GM12878 (cell line): ENCODE measurements at regions not wholly inside any gene's neighbourhood (a gene's known extent, or its start where the extent isn't known, plus 50 kb on each side); places are given as distances from the start of the nearest gene placed in this dataset.

Experiments used
- ATAC-seq: fragments of 200-7000 bp; cut with Tn5 transposase; 3 replicates; pipeline ENCODE4 v1.9.1; 2020; ENCODE audit warnings: mild to moderate bottlenecking, moderate library complexity
- BruUV-seq: library from RNA; stranded (reverse); fragments of 400-500 nt; replicated peaks from 2 replicates; lab custom pipeline; 2021; lab: Mats Ljungman, UMichigan
- CTCF ChIA-PET: fragments of 300-600 bp; sonication (Branson Sonifier 250); formaldehyde crosslinking; extraction: SDS; loops from one replicate; lab custom pipeline; 2021; ENCODE audit warnings: inconsistent platforms; lab: Yijun Ruan, JAX
- POLR2A ChIA-PET: fragments of 350-600 bp; formaldehyde crosslinking; extraction: SDS; loops from one replicate; lab custom pipeline; 2021; ENCODE audit warnings: inconsistent platforms; lab: Charles Lee
- RAD21 ChIA-PET: fragments of 300-600 bp; sonication (Branson Sonifier 250); formaldehyde crosslinking; loops from one replicate; lab custom pipeline; 2023; ENCODE audit warnings: antibody characterized with exemption; ENCODE audit not compliant: unreplicated experiment; lab: Charles Lee
- SMC1A ChIA-PET: fragments of 300-600 bp; sonication (Branson Sonifier 250); formaldehyde crosslinking; loops from one replicate; lab custom pipeline; 2023; ENCODE audit not compliant: unreplicated experiment, uncharacterized antibody; lab: Charles Lee
- DNase-seq: peaks from one replicate; pipeline ENCODE4 v3.0.0-alpha.2; 2011; ENCODE audit warnings: low read depth, low spot score
- FAIRE-seq: peaks from 3 replicates; lab custom pipeline; 2011; peaks lifted over from hg19 to GRCh38; lab: Jason Lieb, UNC
- H2AFZ ChIP-seq: 2 replicates; pipeline ENCODE4 v1.6.0; 2011; ENCODE audit warnings: low read depth, low read length, control low read depth; ENCODE audit not compliant: control insufficient read depth
- H3K27ac ChIP-seq: 2 replicates; pipeline ENCODE4 v1.5.1; 2011; ENCODE audit warnings: control low read depth; ENCODE audit not compliant: control insufficient read depth, insufficient read depth
- H3K27me3 ChIP-seq, 2 experiments: replicated peaks in 1 of 2; 2 replicates each; pipeline versions ENCODE4 v1.6.0 to v1.6.1; 2011; ENCODE audit warnings: low read length in 1 of 2; ENCODE audit not compliant: control insufficient read depth in 2 of 2, insufficient read depth in 2 of 2
- H3K36me3 ChIP-seq, 2 experiments: 2 replicates each; pipeline ENCODE4 v1.5.1; 2011; ENCODE audit warnings: low read length in 1 of 2; ENCODE audit not compliant: control insufficient read depth in 2 of 2, insufficient read depth in 2 of 2
- H3K4me1 ChIP-seq: 2 replicates; pipeline ENCODE4 v1.6.1; 2011; ENCODE audit warnings: mild to moderate bottlenecking, low read length, moderate library complexity, mixed read lengths; ENCODE audit not compliant: control insufficient read depth, insufficient read depth
- H3K4me2 ChIP-seq: 2 replicates; pipeline ENCODE4 v1.6.0; 2011; ENCODE audit warnings: control low read depth; ENCODE audit not compliant: control insufficient read depth, insufficient read depth
- H3K4me3 ChIP-seq: fragments of 200-600 bp; sonication (generic); 2 replicates; pipeline ENCODE4 v1.5.1; 2016
- H3K79me2 ChIP-seq: 2 replicates; pipeline ENCODE4 v1.6.0; 2011; ENCODE audit warnings: low read length; ENCODE audit not compliant: control insufficient read depth, insufficient read depth
- H3K9ac ChIP-seq: 2 replicates; pipeline ENCODE4 v1.8.0; 2011; ENCODE audit warnings: low read length, control low read depth, mixed read lengths; ENCODE audit not compliant: control insufficient read depth, insufficient read depth
- H3K9me3 ChIP-seq: replicated peaks from 3 replicates; pipeline ENCODE4 v1.5.1; 2011; ENCODE audit warnings: mild to moderate bottlenecking, low read length; ENCODE audit not compliant: control insufficient read depth, insufficient read depth
- H4K20me1 ChIP-seq: 2 replicates; pipeline ENCODE4 v1.6.0; 2011; ENCODE audit not compliant: control insufficient read depth, insufficient read depth
- SMAD5 ChIP-seq: IDR thresholded peaks from 2 replicates; pipeline ENCODE4 v1.6.1; 2016; ENCODE audit warnings: antibody characterized with exemption, low read depth
- SPI1 ChIP-seq: IDR thresholded peaks from 2 replicates; pipeline ENCODE4 v1.6.1; 2011; ENCODE audit warnings: low read depth, mild to moderate bottlenecking, low read length, moderate library complexity, borderline replicate concordance; ENCODE audit not compliant: insufficient read depth
- ZNF622 ChIP-seq: fragments of 450-650 bp; IDR thresholded peaks from 2 replicates; pipeline ENCODE4 v1.6.1; 2017; ENCODE audit warnings: mild to moderate bottlenecking, inconsistent platforms
- WGBS: methylation state at CpG from one replicate; pipeline ENCODE4 v1.1.6; 2016; ENCODE audit warnings: low lambda C conversion rate; ENCODE audit not compliant: insufficient replicate concordance, insufficient coverage; ENCODE audit errors: missing lambda C conversion rate; 5-methylcytosine and 5-hydroxymethylcytosine counted together
- in situ Hi-C: fragments of 300-500 bp; cut with MboI; formaldehyde crosslinking; loops from 9 replicates; pipeline ENCODE4 v1.14.3; 2018; ENCODE audit warnings: mixed read lengths
- intact Hi-C: fragments of 100-400 bp; cut with micrococcal nuclease; formaldehyde crosslinking; loops from one replicate; pipeline ENCODE4 v1.14.2; 2022; ENCODE audit not compliant: unreplicated experiment
- TF ChIP-seq, protein P1 (sequence below): fragments of 450-650 bp; IDR thresholded peaks from 2 replicates; pipeline ENCODE4 v1.6.1; 2017; ENCODE audit warnings: mild to moderate bottlenecking, moderate library complexity

DNA sequence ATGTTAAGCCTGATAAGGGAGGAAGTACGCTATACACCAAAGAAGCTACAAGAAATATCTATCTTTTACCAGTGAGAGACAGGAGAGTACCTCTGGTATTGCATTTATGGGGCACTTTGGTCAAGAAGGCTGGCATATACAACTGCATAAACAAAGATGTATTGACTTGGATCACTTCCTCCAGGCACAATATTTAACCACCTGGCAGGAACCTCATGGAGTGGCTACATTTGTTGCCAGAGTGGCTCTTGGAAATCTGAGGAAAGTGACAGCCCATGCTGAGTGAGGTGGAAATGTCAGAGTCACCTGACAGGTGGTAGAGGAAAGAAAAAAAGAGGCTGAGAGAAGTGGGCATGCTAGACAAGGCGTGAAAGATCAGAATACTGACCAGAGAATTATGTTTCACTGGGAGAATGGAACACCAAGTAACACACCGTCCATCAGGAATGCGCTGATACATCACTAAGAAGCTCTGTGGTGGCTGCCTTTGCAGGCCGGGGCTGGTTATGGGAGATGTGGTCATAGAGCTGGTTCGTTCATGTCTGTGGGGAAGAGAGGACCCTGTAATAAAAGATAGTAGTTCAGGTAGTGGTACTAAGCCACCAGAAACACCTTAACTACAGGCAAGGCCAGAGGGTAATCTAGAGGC, 61.4 kb upstream of the UFL1 start:
- no peak overlapping the region for H3K4me2 ChIP-seq
- no peaks in the 10 kb centered on the region for H3K27me3 ChIP-seq
- POLR2A ChIA-PET, result no interaction called here
- CTCF ChIA-PET, result interaction anchor here (1.4 kb wide), 1 partner anchor 17 kb away, joined by 3 read pairs; no protein-coding TSS in a partner anchor
- H3K36me3 ChIP-seq, result no peaks in the 10 kb centered on the region
- H3K4me1 ChIP-seq, result no peaks in the 10 kb centered on the region
- intact Hi-C loops (no loop called here), in situ Hi-C loops (no loop called here)
- BruUV-seq, result no TSS peak
- RAD21 ChIA-PET, result no interaction called here
- DNase-seq (no peak), FAIRE-seq (no peak), ATAC-seq (no peak)
- no peak for TF ChIP-seq SMAD5
- no peak for TF ChIP-seq ZNF622
- TF ChIP-seq, protein P1, sequence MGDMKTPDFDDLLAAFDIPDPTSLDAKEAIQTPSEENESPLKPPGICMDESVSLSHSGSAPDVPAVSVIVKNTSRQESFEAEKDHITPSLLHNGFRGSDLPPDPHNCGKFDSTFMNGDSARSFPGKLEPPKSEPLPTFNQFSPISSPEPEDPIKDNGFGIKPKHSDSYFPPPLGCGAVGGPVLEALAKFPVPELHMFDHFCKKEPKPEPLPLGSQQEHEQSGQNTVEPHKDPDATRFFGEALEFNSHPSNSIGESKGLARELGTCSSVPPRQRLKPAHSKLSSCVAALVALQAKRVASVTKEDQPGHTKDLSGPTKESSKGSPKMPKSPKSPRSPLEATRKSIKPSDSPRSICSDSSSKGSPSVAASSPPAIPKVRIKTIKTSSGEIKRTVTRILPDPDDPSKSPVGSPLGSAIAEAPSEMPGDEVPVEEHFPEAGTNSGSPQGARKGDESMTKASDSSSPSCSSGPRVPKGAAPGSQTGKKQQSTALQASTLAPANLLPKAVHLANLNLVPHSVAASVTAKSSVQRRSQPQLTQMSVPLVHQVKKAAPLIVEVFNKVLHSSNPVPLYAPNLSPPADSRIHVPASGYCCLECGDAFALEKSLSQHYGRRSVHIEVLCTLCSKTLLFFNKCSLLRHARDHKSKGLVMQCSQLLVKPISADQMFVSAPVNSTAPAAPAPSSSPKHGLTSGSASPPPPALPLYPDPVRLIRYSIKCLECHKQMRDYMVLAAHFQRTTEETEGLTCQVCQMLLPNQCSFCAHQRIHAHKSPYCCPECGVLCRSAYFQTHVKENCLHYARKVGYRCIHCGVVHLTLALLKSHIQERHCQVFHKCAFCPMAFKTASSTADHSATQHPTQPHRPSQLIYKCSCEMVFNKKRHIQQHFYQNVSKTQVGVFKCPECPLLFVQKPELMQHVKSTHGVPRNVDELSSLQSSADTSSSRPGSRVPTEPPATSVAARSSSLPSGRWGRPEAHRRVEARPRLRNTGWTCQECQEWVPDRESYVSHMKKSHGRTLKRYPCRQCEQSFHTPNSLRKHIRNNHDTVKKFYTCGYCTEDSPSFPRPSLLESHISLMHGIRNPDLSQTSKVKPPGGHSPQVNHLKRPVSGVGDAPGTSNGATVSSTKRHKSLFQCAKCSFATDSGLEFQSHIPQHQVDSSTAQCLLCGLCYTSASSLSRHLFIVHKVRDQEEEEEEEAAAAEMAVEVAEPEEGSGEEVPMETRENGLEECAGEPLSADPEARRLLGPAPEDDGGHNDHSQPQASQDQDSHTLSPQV, result no peak
- TF ChIP-seq SPI1, result no peak
- no peak overlapping the region for H3K27ac ChIP-seq
- SMC1A ChIA-PET, result interaction anchor here (0.6 kb wide), 1 partner anchor 313 kb away, joined by 3 read pairs; no protein-coding TSS in a partner anchor
- no peak overlapping the region for H2AFZ ChIP-seq
- H3K9me3 ChIP-seq, result no peaks in the 10 kb centered on the region
- no peak overlapping the region for H3K9ac ChIP-seq
- no peaks in the 10 kb centered on the region for H4K20me1 ChIP-seq
- no peak overlapping the region for H3K4me3 ChIP-seq
- H3K79me2 ChIP-seq, result no peaks in the 10 kb centered on the region
- WGBS, result 45% methylated on average over 6 of the region's 6 CpGs
